Glutamatergic neuron (in vitro differentiated cells): ENCODE measurements at regions not wholly inside any gene's neighbourhood (a gene's known extent, or its start where the extent isn't known, plus 50 kb on each side); places are given as distances from the start of the nearest gene placed in this dataset.

ENCODE experiments used
- DNase-seq: peaks from one replicate; pipeline ENCODE4 v3.0.0; 2022
- H3K27ac Mint-ChIP-seq: one replicate; pipeline ENCODE4 v1.8.0; 2020; ENCODE audit warnings: mild to moderate bottlenecking, mixed read lengths, inconsistent platforms; ENCODE audit not compliant: unreplicated experiment
- H3K27me3 Mint-ChIP-seq: one replicate; pipeline ENCODE4 v1.8.0; 2020; ENCODE audit warnings: mild to moderate bottlenecking, moderate library complexity, mixed read lengths, inconsistent platforms; ENCODE audit not compliant: unreplicated experiment
- H3K36me3 Mint-ChIP-seq: one replicate; pipeline ENCODE4 v1.8.0; 2020; ENCODE audit warnings: mild to moderate bottlenecking, mixed read lengths, inconsistent platforms; ENCODE audit not compliant: unreplicated experiment
- H3K4me1 Mint-ChIP-seq: one replicate; pipeline ENCODE4 v1.8.0; 2020; ENCODE audit warnings: mild to moderate bottlenecking, low read depth, mixed read lengths, inconsistent platforms; ENCODE audit not compliant: unreplicated experiment
- H3K4me3 Mint-ChIP-seq: one replicate; pipeline ENCODE4 v1.8.0; 2020; ENCODE audit warnings: mild to moderate bottlenecking, mixed read lengths, inconsistent platforms; ENCODE audit not compliant: unreplicated experiment
- H3K9me3 Mint-ChIP-seq: one replicate; pipeline ENCODE4 v1.8.0; 2020; ENCODE audit warnings: mild to moderate bottlenecking, moderate library complexity, mixed read lengths, inconsistent platforms; ENCODE audit not compliant: unreplicated experiment
- TF ChIP-seq, protein P1 (sequence below): fragments of 200-600 bp; sonication (generic); IDR thresholded peaks from one replicate; pipeline ENCODE4 v1.5.0; 2021; ENCODE audit not compliant: partially characterized antibody, unreplicated experiment

DNA sequence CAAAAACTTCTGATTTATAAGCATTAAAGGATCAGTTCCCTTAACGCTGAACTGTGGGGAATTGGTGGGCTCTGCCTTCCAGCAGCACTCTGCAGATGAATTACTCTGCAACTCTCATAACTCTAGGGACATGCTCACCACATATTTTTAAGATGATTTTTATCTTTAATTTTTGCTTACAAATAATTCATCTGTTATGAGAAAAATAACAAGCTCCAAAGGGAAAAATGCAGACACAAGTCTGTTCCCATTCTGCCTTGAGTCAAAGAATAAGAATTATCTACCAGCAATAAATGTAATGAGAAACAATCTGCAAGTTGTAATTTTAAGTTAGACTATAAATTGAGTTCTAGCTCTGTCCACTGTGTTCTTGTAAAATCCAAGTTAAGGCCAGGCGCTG, 133.1 kb upstream of the MDM1 start:
- Mint-ChIP-seq H3K36me3 (no peaks in the 10 kb centered on the region), H3K27me3 (no peaks in the 10 kb centered on the region), H3K4me3 (no peak overlapping the region), H3K27ac (no peak overlapping the region), H3K4me1 (no peaks in the 10 kb centered on the region), H3K9me3 (no peaks in the 10 kb centered on the region)
- TF ChIP-seq, protein P1, sequence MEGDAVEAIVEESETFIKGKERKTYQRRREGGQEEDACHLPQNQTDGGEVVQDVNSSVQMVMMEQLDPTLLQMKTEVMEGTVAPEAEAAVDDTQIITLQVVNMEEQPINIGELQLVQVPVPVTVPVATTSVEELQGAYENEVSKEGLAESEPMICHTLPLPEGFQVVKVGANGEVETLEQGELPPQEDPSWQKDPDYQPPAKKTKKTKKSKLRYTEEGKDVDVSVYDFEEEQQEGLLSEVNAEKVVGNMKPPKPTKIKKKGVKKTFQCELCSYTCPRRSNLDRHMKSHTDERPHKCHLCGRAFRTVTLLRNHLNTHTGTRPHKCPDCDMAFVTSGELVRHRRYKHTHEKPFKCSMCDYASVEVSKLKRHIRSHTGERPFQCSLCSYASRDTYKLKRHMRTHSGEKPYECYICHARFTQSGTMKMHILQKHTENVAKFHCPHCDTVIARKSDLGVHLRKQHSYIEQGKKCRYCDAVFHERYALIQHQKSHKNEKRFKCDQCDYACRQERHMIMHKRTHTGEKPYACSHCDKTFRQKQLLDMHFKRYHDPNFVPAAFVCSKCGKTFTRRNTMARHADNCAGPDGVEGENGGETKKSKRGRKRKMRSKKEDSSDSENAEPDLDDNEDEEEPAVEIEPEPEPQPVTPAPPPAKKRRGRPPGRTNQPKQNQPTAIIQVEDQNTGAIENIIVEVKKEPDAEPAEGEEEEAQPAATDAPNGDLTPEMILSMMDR, result no peak
- DNase-seq, result no peak

DNA sequence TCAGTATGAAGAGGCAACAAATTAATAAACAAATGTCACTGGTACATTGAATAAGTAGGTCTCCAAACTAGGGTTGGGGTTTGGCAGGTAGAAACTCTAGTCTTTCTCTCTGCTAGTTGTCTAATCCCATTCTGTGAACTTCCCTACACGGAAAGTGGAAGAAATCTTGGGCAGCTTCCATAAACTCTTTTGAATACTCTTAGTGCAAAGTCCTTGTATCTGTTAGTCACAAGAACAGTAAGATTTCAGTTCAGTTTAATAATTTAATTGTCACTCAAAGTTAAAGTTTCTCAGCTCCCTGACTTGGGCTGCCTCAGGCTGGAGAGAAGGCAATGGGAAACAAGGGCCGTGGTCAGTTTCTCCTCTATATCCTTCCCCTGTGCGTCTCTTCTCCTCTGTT, 135.4 kb upstream of the MDM1 start:
- peaks cover 1% of the 10 kb centered on the region for H3K9me3 Mint-ChIP-seq
- H3K4me1 Mint-ChIP-seq, result no peaks in the 10 kb centered on the region
- no peak for DNase-seq
- no peak overlapping the region for H3K27ac Mint-ChIP-seq
- H3K4me3 Mint-ChIP-seq, result no peak overlapping the region
- H3K27me3 Mint-ChIP-seq, result no peaks in the 10 kb centered on the region
- TF ChIP-seq, protein P1, result no peak
- H3K36me3 Mint-ChIP-seq, result no peaks in the 10 kb centered on the region

DNA sequence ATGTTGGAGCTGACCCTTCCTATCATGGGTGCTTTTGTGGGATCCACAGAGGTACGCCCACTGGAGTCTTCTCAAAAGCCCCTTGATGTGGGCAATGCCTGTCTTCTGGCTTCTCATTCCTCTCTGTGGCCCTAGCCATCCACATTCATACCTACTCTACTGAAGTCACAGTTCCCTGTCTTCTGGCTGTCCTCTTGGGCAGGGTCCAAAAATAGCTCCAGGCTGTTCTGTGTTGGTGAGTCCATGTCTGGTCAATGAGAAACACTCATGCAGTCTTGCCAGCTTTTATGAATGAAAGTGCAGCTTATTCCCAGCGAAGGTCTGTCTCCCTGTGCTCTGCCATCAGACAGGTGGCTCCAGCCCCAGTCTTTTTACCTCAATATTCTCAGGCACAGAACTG, 135.9 kb upstream of the MDM1 start:
- H3K9me3 Mint-ChIP-seq, result peaks cover 1% of the 10 kb centered on the region
- no peaks in the 10 kb centered on the region for H3K36me3 Mint-ChIP-seq
- H3K4me3 Mint-ChIP-seq, result no peak overlapping the region
- DNase-seq, result no peak
- TF ChIP-seq, protein P1, result no peak
- no peaks in the 10 kb centered on the region for H3K27me3 Mint-ChIP-seq
- H3K4me1 Mint-ChIP-seq, result no peaks in the 10 kb centered on the region
- H3K27ac Mint-ChIP-seq, result no peak overlapping the region

DNA sequence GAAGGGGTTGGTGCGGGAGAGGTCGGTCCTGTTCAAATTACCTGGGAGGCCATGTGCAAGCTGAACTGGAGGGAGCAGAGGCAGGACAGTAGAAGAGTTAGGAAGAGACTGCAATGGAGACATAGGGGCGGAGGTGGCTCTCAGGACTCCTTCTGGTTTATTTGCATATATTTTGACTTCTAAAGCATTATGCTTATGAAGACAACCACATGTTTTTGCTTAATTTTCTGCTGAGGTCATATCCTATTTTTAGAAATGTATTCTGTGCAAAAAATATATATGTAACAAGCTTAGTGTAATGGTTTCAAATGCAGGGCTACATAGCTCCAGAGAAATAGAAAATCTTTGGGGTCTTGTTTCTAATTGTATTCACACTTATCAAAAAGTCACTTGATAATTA, 137.0 kb upstream of the MDM1 start:
- H3K27ac Mint-ChIP-seq, result no peak overlapping the region
- no peak overlapping the region for H3K4me3 Mint-ChIP-seq
- TF ChIP-seq, protein P1, result no peak
- no peaks in the 10 kb centered on the region for H3K4me1 Mint-ChIP-seq
- peaks cover 1% of the 10 kb centered on the region for H3K9me3 Mint-ChIP-seq
- no peak for DNase-seq
- H3K27me3 Mint-ChIP-seq, result no peaks in the 10 kb centered on the region
- no peaks in the 10 kb centered on the region for H3K36me3 Mint-ChIP-seq

DNA sequence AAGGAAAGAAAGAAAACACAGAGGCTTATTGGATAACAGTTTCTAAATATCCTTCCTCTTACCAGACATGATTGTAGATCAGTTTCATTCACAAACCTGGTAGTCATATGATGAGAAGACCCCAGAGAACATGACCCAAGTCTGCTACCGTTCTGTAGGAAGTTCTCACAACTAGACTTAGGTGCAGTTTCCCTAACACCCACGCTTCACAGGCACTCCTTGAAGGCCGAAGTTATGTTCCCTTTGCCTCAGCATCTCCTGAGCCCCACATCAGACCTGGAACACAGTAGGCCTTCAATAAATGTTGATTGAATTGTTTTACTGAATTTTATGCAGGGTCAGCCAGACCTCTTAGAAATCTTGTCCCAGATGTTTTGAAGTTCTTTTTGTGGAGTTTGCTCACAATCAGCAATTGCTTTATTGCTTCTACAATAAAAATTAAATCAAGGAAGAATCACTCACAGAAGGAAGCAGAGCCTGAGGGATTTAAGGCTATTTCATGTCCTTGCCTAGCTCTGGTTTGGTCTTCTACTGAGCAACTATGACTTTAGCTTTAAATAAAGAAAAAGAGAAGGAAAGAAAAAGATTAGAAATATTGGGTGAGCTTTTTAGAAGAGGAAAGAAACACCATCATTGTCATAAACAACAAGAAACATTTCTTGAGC, 138.6 kb upstream of the MDM1 start:
- Mint-ChIP-seq H3K36me3 (no peaks in the 10 kb centered on the region), H3K4me3 (no peak overlapping the region), H3K4me1 (no peaks in the 10 kb centered on the region), H3K27me3 (no peaks in the 10 kb centered on the region), H3K9me3 (peaks cover 1% of the 10 kb centered on the region), H3K27ac (no peak overlapping the region)
- no peak for DNase-seq
- TF ChIP-seq, protein P1, result no peak
